Stimulated activated naive B cell treated with anti-CD40 and anti-IgM and Interleukin-4, amounts not matched to agents 10 μg/mL and 1 μg/mL and 100 μg/mL, for 72 hours (primary cell): ENCODE measurements at regions not wholly inside any gene's neighbourhood (a gene's known extent, or its start where the extent isn't known, plus 50 kb on each side); places are given as distances from the start of the nearest gene placed in this dataset.

Experiments
- ATAC-seq, 2 donors: fragments of 150-1000 bp; cut with Tn5 transposase; replicated peaks; 2 replicates each; pipeline ENCODE4 v1.10.0; 2021; ENCODE audit warnings: moderate library complexity in 1 of 2
- DNase-seq: peaks from one replicate; pipeline ENCODE4 v3.0.0; 2021
- H3K27ac Mint-ChIP-seq: one replicate; pipeline ENCODE4 v1.8.0; 2022; ENCODE audit warnings: mild to moderate bottlenecking, mixed read lengths
- H3K27me3 Mint-ChIP-seq, 2 donors: one replicate each; pipeline ENCODE4 v1.8.0; 2022; ENCODE audit warnings: mixed read lengths in 2 of 2
- H3K36me3 Mint-ChIP-seq, 2 donors: one replicate each; pipeline ENCODE4 v1.8.0; 2022; ENCODE audit warnings: mixed read lengths in 2 of 2, mild to moderate bottlenecking in 1 of 2
- H3K4me1 Mint-ChIP-seq, 2 donors: one replicate each; pipeline ENCODE4 v1.8.0; 2022; ENCODE audit warnings: mixed read lengths in 2 of 2, mild to moderate bottlenecking in 1 of 2
- H3K4me3 Mint-ChIP-seq, 2 donors: one replicate each; pipeline ENCODE4 v1.8.0; 2022; ENCODE audit warnings: mild to moderate bottlenecking in 2 of 2, mixed read lengths in 2 of 2, moderate library complexity in 1 of 2
- H3K9me3 Mint-ChIP-seq, 2 donors: one replicate each; pipeline ENCODE4 v1.8.0; 2022; ENCODE audit warnings: mixed read lengths in 2 of 2, mild to moderate bottlenecking in 1 of 2

GRCh38 chr2:203585516-203585915 lies 50.4 kb upstream of the RAPH1 start:
- no peak overlapping the region for H3K4me3 Mint-ChIP-seq
- H3K9me3 Mint-ChIP-seq, result peaks cover 0 to 1% of the 10 kb centered on the region in 2 donors
- DNase-seq (no peak), ATAC-seq (no peak)
- peaks cover 56 to 60% of the 10 kb centered on the region in 2 donors for H3K27me3 Mint-ChIP-seq
- peak overlapping the region; percentile 11 for H3K27ac Mint-ChIP-seq
- peaks cover 13 to 17% of the 10 kb centered on the region in 2 donors for H3K4me1 Mint-ChIP-seq
- H3K36me3 Mint-ChIP-seq, result no peaks in the 10 kb centered on the region

GRCh38 chr2:203586206-203586605 lies 51.1 kb upstream of the RAPH1 start:
- Mint-ChIP-seq H3K4me3 (no peak overlapping the region), H3K36me3 (no peaks in the 10 kb centered on the region), H3K27me3 (peaks cover 59 to 63% of the 10 kb centered on the region in 2 donors), H3K27ac (peak overlapping the region; percentile 43), H3K4me1 (peaks cover 16 to 20% of the 10 kb centered on the region in 2 donors), H3K9me3 (peaks cover 0 to 1% of the 10 kb centered on the region in 2 donors)
- DNase-seq, result no peak
- no peak for ATAC-seq

- no peak for DNase-seq
- no peaks in the 10 kb centered on the region for H3K36me3 Mint-ChIP-seq
- H3K27ac Mint-ChIP-seq, result no peak overlapping the region
- no peak for ATAC-seq
- peaks cover 20 to 25% of the 10 kb centered on the region in 2 donors for H3K4me1 Mint-ChIP-seq
- peaks cover 57 to 64% of the 10 kb centered on the region in 2 donors for H3K27me3 Mint-ChIP-seq
- no peak overlapping the region for H3K4me3 Mint-ChIP-seq
- peaks cover 0 to 1% of the 10 kb centered on the region in 2 donors for H3K9me3 Mint-ChIP-seq
Measured at GRCh38 chr2:203586696-203587095, 51.6 kb upstream of the RAPH1 start.

GRCh38 chr2:203590496-203590895 lies 55.4 kb upstream of the RAPH1 start:
- DNase-seq (no peak), ATAC-seq (no peak)
- H3K27ac Mint-ChIP-seq, result no peak overlapping the region
- no peaks in the 10 kb centered on the region for H3K36me3 Mint-ChIP-seq
- H3K9me3 Mint-ChIP-seq, result peaks cover 0 to 1% of the 10 kb centered on the region in 2 donors
- H3K27me3 Mint-ChIP-seq, result peaks cover 52 to 70% of the 10 kb centered on the region in 2 donors
- no peak overlapping the region for H3K4me3 Mint-ChIP-seq
- H3K4me1 Mint-ChIP-seq, result peaks cover 14 to 18% of the 10 kb centered on the region in 2 donors

- Mint-ChIP-seq H3K4me3 (no peak overlapping the region), H3K27me3 (peaks cover 50 to 69% of the 10 kb centered on the region in 2 donors), H3K9me3 (peaks cover 0 to 1% of the 10 kb centered on the region in 2 donors), H3K27ac (no peak overlapping the region), H3K4me1 (peaks cover 13 to 18% of the 10 kb centered on the region in 2 donors), H3K36me3 (no peaks in the 10 kb centered on the region)
- no peak for DNase-seq
- ATAC-seq, result peak; percentile 76 to 84
Measured at GRCh38 chr2:203591642-203592041, 56.5 kb upstream of the RAPH1 start.

GRCh38 chr2:203592470-203592869 lies 57.4 kb upstream of the RAPH1 start:
- H3K4me1 Mint-ChIP-seq, result peaks cover 15 to 23% of the 10 kb centered on the region in 2 donors
- DNase-seq (no peak), ATAC-seq (no peak)
- H3K4me3 Mint-ChIP-seq, result no peak overlapping the region
- peaks cover 0 to 5% of the 10 kb centered on the region in 2 donors for H3K36me3 Mint-ChIP-seq
- no peaks in the 10 kb centered on the region for H3K9me3 Mint-ChIP-seq
- H3K27ac Mint-ChIP-seq, result no peak overlapping the region
- peaks cover 50 to 69% of the 10 kb centered on the region in 2 donors for H3K27me3 Mint-ChIP-seq

- Mint-ChIP-seq H3K4me1 (peaks cover 29 to 41% of the 10 kb centered on the region in 2 donors), H3K27ac (no peak overlapping the region), H3K36me3 (peaks cover 0 to 10% of the 10 kb centered on the region in 2 donors), H3K27me3 (peaks cover 46 to 55% of the 10 kb centered on the region in 2 donors), H3K9me3 (peaks cover 5 to 7% of the 10 kb centered on the region in 2 donors), H3K4me3 (no peak overlapping the region)
- ATAC-seq (no peak), DNase-seq (no peak)
Measured at GRCh38 chr2:203594541-203594940, 59.4 kb upstream of the RAPH1 start.

- Mint-ChIP-seq H3K9me3 (peaks cover 5 to 7% of the 10 kb centered on the region in 2 donors), H3K4me1 (peaks cover 32 to 47% of the 10 kb centered on the region in 2 donors), H3K27ac (no peak overlapping the region), H3K36me3 (peaks cover 0 to 10% of the 10 kb centered on the region in 2 donors), H3K4me3 (no peak overlapping the region), H3K27me3 (peaks cover 42 to 53% of the 10 kb centered on the region in 2 donors)
- no peak for ATAC-seq
- no peak for DNase-seq
Measured at GRCh38 chr2:203596183-203596582, 61.1 kb upstream of the RAPH1 start.

GRCh38 chr2:203599509-203599908 lies 64.4 kb upstream of the RAPH1 start:
- Mint-ChIP-seq H3K4me1 (peaks cover 27 to 39% of the 10 kb centered on the region in 2 donors), H3K36me3 (peaks cover 0 to 10% of the 10 kb centered on the region in 2 donors), H3K4me3 (no peak overlapping the region), H3K27ac (peak overlapping the region; percentile 56), H3K9me3 (peaks cover 5 to 8% of the 10 kb centered on the region in 2 donors), H3K27me3 (peaks cover 60 to 68% of the 10 kb centered on the region in 2 donors)
- DNase-seq, result no peak
- peak; percentile 47 to 56 for ATAC-seq

GRCh38 chr2:203600286-203600685 lies 65.2 kb upstream of the RAPH1 start:
- no peak for DNase-seq
- H3K27me3 Mint-ChIP-seq, result peaks cover 52 to 68% of the 10 kb centered on the region in 2 donors
- no peak overlapping the region for H3K4me3 Mint-ChIP-seq
- no peak for ATAC-seq
- peaks cover 0 to 10% of the 10 kb centered on the region in 2 donors for H3K36me3 Mint-ChIP-seq
- peaks cover 25 to 32% of the 10 kb centered on the region in 2 donors for H3K4me1 Mint-ChIP-seq
- peaks cover 5 to 8% of the 10 kb centered on the region in 2 donors for H3K9me3 Mint-ChIP-seq
- H3K27ac Mint-ChIP-seq, result no peak overlapping the region

GRCh38 chr2:203603456-203604389 lies 68.6 kb upstream of the RAPH1 start:
- Mint-ChIP-seq H3K27me3 (peaks cover 48 to 74% of the 10 kb centered on the region in 2 donors), H3K4me3 (no peak overlapping the region), H3K9me3 (peaks cover 0 to 5% of the 10 kb centered on the region in 2 donors), H3K27ac (no peak overlapping the region), H3K4me1 (peaks cover 13 to 17% of the 10 kb centered on the region in 2 donors), H3K36me3 (no peaks in the 10 kb centered on the region)
- DNase-seq (no peak), ATAC-seq (no peak)

GRCh38 chr2:203605302-203605701 lies 70.2 kb upstream of the RAPH1 start:
- no peak for DNase-seq
- Mint-ChIP-seq H3K27ac (no peak overlapping the region), H3K27me3 (peaks cover 48 to 79% of the 10 kb centered on the region in 2 donors), H3K36me3 (no peaks in the 10 kb centered on the region), H3K4me1 (peaks cover under 1 to 1% of the 10 kb centered on the region in 2 donors), H3K9me3 (peaks cover 0 to 1% of the 10 kb centered on the region in 2 donors), H3K4me3 (no peak overlapping the region)
- no peak for ATAC-seq

- DNase-seq (no peak), ATAC-seq (no peak)
- Mint-ChIP-seq H3K27me3 (peaks cover 46 to 80% of the 10 kb centered on the region in 2 donors), H3K27ac (no peak overlapping the region), H3K36me3 (no peaks in the 10 kb centered on the region), H3K4me1 (peaks cover 0 to 6% of the 10 kb centered on the region in 2 donors), H3K9me3 (peaks cover 0 to 1% of the 10 kb centered on the region in 2 donors), H3K4me3 (no peak overlapping the region)
Measured at GRCh38 chr2:203606051-203606450, 71.0 kb upstream of the RAPH1 start.

GRCh38 chr2:203610558-203610957 lies 75.5 kb upstream of the RAPH1 start:
- peaks cover 0 to 6% of the 10 kb centered on the region in 2 donors for H3K4me1 Mint-ChIP-seq
- H3K4me3 Mint-ChIP-seq, result no peak overlapping the region
- H3K9me3 Mint-ChIP-seq, result no peaks in the 10 kb centered on the region
- no peaks in the 10 kb centered on the region for H3K36me3 Mint-ChIP-seq
- DNase-seq (no peak), ATAC-seq (peak; percentile 84 to 88)
- peaks cover 49 to 66% of the 10 kb centered on the region in 2 donors for H3K27me3 Mint-ChIP-seq
- H3K27ac Mint-ChIP-seq, result no peak overlapping the region
